GM21786 (cell line): ENCODE measurements at regions not wholly inside any gene's neighbourhood (a gene's known extent, or its start where the extent isn't known, plus 50 kb on each side); places are given as distances from the start of the nearest gene placed in this dataset.

Source experiments
- ATAC-seq: cut with Tn5 transposase; IDR thresholded peaks from one replicate; pipeline ENCODE4 v1.9.1; 2021; ENCODE audit not compliant: unreplicated experiment

DNA sequence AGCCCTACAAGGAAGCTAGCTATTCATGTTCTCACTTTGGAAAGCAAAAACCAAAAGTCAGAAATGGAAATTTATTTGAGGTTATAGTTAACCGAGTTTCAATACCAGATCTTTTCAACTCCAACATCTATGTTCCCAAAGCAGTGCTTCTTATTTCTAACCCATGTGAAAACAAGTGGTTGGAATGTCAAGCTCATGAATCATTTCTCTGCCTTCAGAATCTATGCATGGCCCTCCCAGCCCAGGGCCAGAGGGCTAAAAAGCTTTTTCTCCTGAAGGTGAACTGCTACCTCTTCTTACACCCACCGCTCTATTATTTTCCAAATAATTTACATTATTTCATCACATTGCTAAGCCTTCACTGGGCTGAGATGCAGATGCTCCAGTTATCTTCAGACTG is 158.4 kb downstream of the SP3 start:
- no peak for ATAC-seq

- ATAC-seq: no peak
Observed at GRCh38 chr2:173808718-173809117, 156.5 kb downstream of the SP3 start.

DNA sequence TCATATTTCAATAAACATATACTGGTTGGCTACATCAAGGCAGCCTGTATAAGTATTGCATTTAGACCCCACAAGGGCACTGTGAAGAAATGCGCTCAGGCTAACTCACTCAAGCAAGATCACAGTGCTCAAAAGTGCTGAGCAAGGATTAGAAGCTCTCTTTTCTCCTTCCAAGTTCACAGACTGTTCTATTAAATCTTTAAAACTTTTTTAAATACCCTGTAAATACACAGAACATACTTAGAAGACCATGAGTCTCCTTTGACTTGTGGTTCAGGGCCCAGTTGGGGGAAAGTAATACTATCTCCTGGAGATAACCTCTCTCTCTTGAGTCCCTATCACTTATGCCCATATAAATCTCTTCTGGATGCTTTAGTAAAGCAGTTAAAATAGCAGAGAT is 152.9 kb downstream of the SP3 start:
- no peak for ATAC-seq

DNA sequence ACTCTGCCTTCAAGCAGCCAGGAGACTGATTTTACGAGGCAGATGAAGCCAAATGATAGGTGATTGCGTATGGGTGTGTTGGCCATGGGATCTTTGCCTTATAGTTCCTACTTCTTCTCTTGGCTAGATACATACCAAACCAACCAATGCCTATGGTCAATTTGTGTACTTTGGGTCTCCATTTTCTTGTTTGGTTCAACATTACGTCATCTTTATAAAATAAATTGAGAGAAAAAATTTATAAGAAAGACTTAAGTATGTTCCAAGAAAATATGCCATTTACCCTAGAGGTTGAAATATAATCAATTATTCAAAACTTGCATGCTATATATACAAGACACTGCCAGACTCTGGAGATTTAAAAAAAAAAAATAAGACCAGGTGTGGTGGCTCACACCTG is 150.9 kb downstream of the SP3 start:
- no peak for ATAC-seq

DNA sequence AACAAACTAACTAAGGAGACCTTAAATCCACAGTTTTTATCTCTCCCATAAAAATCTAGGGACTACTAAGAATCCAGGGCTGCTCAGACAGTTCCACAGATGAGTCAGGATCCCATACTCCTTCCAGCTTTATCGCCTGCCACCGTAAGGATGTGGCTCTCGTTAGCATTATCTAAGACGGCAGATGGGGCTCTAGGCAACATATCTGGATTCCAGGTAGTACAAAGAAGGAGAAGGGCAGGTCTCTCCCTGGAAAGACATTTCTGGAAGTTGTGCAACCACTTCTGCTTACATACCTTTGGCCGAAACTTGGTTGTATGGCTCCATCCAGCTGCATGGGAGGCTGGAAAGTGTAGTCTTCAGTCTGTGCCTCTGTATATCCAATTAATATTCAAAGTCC is 149.4 kb downstream of the SP3 start:
- ATAC-seq: no peak

DNA sequence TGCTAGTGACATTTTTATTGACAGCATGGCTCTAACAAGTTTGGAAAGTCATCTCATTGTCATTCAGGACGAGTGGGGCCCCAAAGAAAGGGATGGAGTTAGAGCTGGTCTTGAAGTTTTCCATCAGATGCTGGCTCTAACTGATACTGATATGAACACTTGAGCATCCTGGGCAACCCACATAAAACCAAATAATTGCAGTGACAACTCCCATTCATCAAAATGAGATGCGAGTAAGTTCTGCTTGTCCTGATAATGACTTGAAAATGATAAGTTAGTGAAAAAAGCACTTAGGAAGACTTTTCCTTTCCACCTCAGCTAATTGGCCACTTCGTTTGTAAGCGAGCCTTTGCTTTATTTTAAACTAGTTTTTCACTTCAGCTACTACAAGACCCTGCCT is 147.6 kb downstream of the SP3 start:
- ATAC-seq: no peak

DNA sequence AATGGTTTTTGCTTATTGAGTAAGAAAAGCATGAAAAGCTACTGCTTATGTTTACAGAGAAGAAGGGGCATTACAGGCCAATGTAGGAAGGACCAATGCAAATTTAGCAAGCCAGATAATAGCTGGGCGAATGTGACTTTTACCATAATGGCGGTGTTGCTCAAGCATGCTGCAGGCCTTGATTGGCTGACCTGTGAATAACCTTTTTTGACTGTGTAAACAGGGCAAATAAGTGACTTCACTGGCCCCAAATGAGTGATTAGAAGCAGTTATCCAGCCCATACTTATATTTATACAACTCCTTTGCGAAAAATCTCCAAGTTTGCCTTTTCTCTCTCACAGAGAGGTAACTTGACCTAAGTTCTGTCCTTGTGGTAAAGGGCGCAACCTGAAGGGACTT is 146.9 kb downstream of the SP3 start:
- ATAC-seq: no peak

DNA sequence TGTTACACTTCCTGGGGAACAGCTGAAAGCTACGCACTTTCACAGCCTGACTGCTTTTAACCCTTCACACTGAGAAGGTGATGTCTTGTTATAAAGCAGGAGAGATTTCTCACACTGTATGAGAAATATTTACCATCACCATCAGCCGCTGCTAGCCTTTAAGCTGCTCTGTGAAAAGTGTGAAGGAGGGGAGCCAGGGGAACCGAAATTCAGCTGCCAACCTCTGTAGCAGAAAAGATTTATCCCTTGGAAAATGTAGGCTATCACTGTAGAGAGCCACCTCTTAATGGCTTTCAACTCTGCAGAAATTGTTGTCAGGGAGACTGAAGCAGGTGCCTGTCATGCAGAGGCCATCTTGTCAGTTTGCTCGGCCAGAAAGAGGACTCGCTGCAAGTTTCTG is 145.3 kb downstream of the SP3 start:
- no peak for ATAC-seq

DNA sequence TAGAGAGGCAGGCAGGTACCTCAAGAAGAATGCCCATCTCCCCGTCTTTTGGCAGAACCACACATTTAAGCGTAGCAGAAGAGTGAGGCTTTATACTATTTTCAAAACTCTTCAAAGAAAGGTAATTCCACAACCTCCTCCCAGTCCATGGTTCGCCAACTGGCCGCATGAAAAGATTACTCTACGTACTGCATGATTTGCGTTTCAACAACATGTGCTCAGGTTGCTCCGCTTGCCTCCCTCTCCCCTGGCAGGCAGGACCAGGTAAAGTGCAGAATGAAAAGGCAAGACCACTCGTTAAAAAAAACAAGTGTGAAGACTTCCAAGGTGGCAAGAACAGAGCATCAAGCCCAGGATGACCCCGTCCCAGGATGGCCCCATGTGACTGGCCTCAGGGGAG is 143.7 kb downstream of the SP3 start:
- no peak for ATAC-seq

DNA sequence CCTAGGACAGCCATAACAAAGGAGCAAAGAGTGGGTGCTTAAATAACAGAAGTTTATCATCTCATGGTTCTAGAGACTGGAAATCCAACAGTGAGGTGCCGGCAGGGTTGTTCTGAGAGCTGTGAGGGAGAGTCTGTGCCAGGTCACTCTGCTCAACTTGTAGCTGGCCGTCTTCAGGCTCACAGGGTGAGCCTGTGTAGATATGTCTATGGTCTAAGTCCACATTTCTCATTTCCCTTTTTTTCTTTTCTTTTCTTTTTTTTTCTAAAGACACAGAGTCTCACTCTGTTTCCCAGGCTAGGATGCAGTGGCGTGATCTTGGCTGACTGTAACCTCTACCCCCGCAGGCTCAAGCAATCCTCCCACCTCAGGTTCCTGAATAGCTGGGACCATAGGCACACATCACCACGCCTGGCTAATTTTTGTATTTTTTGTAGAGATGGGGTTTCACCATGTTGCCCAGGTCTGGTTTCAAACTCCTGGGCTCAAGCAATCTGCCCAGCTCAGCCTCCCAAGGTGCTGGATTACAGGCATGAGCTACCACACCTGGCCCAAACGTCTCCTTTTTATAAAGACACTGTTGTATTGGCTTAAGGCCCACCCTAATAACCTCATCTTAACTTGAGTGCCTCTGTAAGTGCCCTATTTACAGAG is 142.2 kb downstream of the SP3 start:
- ATAC-seq: no peak

DNA sequence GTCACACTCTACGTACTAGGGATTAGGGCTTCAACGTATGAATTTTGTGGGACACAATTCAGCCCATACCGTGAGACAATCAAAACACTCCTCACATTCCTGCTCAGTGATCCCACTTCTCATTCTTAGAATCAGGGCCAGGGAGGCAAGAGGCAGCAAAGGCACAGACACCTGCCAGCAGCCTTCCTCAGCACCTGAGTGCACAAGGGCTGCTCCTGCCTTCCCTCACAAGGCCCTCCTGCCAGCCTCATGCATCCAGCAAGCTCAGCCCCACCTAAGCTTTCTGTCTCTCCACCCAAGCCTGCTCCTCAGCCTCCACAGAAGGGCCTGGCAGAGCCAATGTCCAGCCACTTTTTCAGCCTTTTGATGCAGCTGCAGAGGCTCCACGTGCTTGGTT is 141.6 kb downstream of the SP3 start:
- no peak for ATAC-seq

- ATAC-seq: no peak
Observed at GRCh38 chr2:173828189-173829142, 136.7 kb downstream of the SP3 start.

GRCh38 chr2:173829727-173830126 is 135.4 kb downstream of the SP3 start:
- no peak for ATAC-seq

DNA sequence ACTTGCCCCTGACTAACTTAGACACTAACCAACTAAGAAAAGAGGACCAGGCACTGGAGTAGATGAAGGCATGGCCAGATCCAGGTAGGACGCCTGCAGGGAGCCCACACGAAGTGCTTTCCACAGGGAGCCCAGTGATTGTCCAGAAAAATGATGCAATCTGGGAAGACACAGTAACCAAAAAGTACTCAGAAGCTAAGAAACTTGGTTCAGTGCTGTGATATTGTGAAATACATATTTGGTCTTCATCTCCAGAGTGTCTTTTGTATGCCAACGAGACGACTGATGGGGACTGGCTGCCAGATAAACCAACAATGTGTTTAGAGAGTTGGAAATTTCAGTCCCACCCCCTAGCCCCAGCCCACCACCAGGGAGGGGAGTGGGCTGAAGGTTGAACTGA is 135.0 kb downstream of the SP3 start:
- ATAC-seq: no peak

DNA sequence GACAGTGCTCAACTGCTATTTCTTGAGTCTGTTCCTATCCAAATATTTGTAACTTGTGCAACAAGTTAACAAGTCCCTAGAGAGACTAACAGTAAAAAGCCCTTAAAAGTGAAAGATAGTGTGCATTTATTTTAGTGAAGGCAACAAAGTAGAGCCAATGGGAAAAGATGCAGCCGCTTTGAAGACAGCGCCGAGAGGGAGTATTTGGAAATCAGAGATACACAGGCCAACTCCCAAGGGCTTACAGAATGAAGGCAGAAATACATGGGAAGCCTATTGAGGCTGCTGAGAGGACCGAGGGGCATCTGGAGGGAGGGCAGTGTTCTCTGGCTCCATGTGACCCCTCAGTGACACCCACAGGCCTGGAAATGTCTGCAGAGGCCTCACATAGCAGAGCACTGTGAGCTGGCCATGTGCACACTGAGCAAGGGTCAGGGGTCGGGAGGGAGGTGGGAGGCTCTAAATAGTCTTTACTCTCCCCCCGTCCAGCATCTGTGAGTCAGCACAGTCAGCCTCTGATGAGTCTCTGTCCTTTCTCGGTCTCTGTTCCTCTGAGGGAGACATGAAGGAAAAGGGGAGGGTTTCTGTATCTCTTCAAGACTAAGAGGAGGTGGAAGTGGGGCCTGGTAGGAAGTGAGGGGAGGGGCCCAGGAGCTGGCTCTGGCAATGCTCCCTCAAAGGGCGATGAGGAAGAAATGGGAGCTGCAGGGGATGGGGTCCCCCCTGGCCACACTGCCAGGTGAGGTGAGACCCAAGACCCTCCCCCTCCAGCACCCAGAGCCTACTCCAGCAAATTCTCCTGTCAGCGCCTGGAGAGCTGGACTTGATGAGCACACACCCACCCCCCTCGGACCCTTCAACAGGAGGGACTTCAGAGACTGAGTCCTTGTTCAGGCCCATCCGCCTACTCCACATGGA is 133.6 kb downstream of the SP3 start:
- ATAC-seq: no peak

DNA sequence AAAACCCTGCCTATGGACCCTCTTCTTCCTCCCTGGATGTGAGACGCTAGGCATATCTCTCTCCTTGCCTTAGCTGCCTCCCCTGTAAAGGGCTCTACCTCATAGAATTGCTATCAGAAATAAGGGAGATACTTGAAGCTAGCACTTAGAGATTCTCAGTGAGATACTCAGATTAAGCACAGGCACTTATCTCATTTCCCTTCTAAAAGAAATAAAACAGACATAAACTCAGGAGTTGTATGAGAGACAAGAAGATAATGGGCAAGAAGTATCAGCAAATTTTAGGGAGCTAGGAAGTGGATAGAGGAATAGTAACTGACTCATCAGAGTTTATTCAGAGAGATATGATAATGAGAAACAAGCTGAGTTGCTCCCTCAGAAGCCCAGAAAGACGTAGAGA is 131.0 kb downstream of the SP3 start:
- ATAC-seq: no peak

GRCh38 chr2:173835726-173836125 is 129.4 kb downstream of the SP3 start:
- no peak for ATAC-seq

- ATAC-seq: no peak
Observed at GRCh38 chr2:173841110-173841509, 124.1 kb downstream of the SP3 start.

GRCh38 chr2:173843526-173843925 is 121.6 kb downstream of the SP3 start:
- ATAC-seq: no peak

DNA sequence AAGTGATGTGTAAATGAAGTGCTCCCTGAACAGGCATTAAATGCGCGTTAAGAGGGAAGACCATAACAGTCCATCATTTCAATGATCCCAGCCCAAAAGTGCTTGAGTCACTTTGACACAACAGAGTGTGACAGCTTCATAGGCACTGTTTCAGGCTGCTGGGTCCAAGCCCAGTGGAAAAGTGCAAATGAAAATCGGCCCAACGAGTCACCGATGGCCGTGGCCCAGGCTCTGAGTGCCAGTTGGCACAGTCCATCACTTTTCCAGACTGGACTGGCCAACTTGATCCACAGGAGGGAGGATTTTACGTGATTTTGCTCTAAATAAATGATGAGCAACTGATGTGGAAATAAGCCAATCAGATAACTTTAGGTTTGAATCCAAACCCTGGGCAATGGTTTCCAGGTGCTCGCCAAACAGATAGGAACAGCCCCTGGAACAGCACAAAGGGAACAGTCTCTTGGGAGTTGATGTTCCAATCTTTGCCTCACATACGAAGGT is 114.0 kb downstream of the SP3 start:
- ATAC-seq: no peak

DNA sequence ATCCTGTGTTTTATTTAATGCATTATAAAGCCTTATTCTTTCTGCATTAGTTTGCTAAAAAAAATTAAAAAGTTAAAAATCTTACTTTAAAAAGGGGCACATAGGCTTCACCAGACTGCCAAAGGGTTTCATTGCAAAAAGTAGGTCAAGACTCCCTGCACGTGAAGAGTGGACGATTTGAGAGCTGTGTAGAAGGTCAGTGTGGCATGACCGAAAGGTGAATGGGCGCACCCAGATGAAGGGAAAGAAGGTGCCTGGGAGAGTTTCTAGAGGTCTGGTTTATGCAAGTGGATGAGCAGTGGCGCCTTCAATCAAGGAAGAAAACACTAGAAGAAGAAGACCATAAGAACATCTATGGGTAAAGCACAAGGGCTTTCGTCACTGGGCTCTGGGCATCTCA is 111.0 kb downstream of the SP3 start:
- no peak for ATAC-seq
